NOMO-1 treated with dmso at 0.1 percent for 144 hours (cell line): ENCODE measurements at regions not wholly inside any gene's neighbourhood (a gene's known extent, or its start where the extent isn't known, plus 50 kb on each side); places are given as distances from the start of the nearest gene placed in this dataset.
"Not testable (repeated sequence)": the region's sequence is repeated elsewhere in the genome, so short reads cannot be mapped to it uniquely, and the experiment has no call there.

ENCODE experiments used
- DNase-seq: peaks from one replicate; lab custom pipeline; 2025; ENCODE audit not compliant: unreplicated experiment; lab: John Stamatoyannopoulos, UW

DNA sequence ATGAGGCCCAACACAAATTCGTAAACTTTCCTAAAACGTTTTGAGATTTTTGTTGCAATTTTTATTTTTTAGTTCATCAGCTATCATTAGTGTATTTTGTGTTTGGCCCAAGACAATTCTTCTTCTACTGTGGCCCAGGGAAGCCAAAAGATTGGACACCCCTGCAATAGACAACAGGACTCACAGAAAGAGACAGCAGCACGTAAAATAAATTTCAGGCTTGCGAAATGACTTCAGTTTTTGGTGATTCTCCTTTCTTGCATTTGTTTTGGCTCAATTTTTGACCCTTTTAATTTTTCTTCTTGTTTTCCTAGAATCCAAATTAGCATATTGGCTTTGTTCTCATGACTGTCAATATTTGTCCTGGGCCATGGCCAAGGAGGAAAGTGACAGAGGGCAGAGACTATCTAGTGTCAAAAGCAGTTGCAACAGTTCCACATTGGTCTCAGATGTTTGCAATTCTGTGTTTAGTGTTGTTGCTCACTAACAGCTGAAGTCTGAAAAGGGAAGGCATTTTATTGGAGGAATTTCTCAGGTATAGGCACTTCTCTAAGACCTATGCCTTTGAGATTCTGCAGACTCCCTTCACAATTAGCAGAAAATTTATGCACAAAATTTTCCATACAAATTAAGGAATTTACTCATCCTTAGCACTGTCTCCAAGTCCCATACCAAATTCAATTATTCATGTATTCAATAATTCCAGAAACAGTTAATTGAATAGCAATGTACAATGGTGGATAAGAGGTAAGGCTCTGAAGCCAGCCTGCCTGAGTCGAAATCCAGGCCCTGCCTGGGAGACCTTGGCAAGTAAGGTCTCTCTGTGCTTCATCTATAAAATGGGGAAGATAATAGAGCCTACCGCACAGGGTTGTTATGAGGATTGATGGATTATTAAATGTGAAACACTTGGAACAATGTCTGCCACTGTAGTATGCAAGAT, 160.9 kb upstream of the IVNS1ABP start:
- DNase-seq: no peak

GRCh38 chr1:185474440-185475149, 157.6 kb upstream of the IVNS1ABP start:
- DNase-seq: no peak

DNA sequence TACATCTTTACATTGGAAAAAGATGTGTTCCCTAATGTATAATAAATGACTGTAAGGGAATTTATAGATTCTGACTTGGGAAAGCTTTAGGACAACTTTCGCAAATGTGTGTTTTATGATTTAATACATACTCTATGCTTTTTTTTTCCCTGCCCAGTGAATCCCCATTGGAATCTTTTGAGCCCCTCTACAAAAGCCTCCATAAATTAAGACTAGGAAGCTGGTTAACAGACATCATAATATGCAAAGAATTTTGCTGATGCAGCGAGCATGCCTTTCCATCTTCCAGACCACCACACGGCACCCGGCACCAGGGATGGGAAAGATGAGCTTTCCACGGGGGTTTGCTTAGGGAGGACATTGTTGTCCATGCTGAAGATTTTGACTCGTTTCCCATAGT, 156.1 kb upstream of the IVNS1ABP start:
- DNase-seq: no peak

DNA sequence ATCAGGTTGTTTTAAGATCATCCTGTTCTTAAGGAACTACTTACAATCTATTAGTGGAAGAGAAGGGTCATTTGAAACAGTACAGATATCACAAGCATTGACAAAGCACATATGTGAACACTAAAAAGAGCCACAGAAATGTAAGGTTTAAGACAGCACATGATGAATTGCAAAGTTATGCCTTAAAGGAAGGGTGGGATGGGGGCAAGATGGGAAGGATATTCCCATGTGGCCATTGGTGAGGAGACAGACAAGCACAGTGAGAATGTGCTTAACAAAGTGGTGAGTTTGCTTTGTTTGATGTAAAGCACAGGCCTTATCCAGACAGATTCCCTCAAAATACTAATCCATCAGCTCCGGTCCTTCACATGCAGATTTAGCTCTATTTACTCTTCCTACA, 151.6 kb upstream of the IVNS1ABP start:
- no peak for DNase-seq

DNA sequence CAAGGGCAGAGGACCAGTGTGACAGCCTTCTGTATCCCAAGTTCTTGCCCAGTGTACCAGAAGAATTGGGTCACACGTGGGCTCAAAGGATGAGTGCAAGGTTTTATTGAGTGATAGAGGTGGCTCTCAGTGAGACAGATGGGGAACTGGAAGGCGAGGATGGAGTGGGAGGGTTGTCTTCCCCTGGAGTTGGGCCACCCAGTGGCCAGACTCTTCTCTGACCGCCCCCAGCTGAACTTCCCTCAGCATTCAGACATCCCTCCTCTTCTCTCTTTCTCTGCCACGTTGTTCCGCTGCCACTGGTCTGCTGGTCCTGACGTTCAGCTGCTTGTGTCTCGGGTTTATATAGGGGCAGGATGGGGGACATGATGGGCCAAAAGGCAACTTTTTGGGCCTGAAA, 150.1 kb upstream of the IVNS1ABP start:
- DNase-seq: no peak

DNA sequence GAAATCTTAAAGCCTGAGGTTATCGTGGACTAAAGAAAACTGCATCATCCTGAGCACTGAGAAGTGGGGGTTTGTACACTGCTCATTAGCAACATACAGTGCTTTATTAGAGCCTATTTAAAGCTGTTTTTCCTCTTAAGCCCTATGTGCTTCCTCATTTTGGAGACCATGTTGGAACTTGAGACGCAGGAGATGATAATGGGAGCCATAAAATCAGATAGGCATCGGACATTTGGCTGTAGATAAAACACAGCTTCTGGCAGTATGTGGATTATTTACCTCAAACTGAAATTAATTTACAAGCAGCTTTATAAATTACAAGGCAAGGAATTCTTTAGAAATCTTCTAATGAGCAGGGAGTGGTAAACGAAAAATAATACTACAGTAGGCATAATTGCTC, 147.7 kb upstream of the IVNS1ABP start:
- no peak for DNase-seq

DNA sequence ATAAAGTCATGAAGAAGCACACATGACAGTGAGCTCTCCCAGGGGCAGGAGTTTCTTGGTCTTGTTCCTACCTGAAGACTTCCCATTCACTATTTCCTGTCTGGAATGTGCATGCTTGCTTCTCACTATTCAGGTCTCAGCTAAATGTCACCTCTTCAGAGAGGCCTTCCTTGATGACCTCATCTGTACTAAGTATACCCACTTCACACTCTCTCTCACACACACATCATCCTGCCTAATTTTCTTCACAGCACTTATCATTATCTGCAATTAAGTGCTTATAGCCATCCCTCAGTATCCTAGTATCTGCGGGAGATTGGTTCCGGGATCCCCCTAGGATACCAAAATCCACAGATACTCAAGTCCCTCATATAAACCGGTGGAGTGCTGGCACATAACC, 146.4 kb upstream of the IVNS1ABP start:
- DNase-seq: no peak

DNA sequence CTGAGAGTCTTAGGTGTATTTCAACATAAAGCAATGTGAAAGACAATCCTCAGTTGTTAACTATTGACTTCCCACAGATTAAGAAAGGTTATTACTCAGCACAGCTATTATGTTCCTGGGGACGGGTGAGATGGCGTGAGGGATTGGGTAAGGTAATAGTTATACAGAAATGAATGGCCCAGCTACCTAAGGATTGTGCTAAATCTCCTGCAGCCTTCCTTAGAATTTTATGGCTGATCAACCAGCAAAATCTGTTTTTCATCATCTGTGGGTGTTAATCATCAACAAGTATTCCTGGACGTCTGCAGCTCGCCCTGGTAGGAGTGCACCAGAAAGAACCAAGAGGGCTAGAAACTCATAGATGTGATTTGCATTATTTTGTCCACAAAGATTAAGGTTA, 146.0 kb upstream of the IVNS1ABP start:
- no peak for DNase-seq

DNA sequence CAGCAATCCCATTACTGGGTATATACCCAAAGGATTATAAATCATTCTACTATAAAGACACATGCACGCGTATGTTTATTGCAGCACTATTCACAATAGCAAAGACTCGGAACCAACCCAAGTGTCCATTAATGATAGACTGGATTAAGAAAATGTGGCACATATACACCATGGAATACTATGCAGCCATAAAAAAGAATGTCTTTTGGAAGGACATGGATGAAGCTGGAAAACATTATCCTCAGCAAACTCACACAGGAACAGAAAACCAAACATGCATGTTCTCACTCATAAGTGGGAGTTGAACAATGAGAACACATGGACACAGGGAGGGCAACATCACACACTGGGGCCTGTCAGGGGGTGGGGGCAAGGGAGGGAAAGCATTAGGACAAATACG, 143.7 kb upstream of the IVNS1ABP start:
- not testable (repeated sequence) for DNase-seq

DNA sequence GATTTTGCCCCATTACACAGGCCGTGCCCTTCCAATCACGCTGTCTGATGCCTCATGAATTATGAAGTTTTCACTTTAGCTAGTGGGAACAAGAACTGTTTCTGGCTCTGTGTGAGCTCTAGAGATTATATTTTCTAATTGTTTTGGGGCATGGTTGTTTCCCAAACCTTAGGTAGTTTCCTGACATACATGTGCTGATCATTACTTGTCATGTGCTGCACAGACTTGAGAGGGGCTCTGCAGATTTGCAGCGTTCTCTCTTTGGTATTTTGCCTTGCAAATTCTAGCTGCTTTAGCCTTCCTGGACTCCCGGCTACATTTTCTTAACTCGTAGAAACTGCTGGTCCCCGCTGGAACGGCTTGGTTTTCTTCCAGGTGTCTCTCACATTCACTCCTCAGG, 142.1 kb upstream of the IVNS1ABP start:
- DNase-seq: no peak

- DNase-seq: no peak
These were observed 141.6 kb upstream of the IVNS1ABP start for GRCh38 chr1:185458670-185459069.

GRCh38 chr1:185453496-185454192, 136.6 kb upstream of the IVNS1ABP start:
- DNase-seq: no peak

DNA sequence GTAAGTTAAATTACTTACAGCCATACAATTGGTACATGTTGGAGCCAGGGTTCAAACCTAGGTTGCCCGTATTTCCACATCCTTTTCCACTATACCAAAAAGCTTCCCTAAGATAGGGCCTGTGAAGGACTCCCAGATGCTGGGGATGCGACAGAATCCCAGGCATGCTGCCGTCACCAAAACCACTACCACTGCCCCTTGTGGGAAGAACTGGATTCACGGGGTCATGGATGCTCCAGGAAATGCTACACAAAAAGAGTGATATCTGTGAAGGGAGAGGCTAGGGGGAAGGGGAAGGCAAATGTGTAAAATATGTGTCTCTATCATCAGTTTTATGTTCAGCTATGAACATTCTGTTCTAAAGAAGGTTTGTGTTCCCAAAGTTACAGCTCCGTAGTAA, 133.9 kb upstream of the IVNS1ABP start:
- no peak for DNase-seq

DNA sequence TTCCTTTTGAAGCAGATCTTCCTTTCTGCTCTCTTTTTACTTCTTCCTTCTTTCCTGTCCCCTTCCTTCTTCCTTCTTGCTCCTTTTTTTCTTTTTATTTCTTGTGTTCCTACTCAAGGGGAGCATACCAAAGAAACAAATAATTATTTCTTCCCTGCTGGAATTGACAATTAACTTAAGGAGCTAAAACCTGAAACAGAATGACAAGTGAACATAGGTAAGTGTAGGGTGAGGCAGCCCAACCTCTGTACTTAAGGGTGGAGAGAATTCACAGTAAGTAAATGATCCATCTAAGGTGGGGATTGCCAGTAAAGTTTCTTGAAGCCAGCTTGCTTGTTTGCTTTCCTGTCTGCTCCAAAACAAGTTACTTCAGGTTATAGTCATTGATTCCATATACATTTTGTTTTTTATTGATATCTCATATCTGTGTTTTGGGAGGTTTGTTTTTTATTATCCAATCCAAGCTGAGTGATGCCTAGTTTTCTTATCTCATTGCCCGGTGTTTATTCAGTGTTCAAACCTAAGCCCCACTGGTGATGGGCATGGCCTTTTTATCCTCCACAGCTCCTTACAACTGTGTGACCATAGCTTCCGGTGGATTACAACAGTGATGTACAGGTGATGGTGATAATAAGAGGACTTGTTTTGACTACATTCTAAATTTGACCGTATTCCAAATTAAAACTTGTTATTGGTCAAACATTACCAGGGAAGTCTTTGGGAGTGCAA, 133.2 kb upstream of the IVNS1ABP start:
- DNase-seq: no peak

DNA sequence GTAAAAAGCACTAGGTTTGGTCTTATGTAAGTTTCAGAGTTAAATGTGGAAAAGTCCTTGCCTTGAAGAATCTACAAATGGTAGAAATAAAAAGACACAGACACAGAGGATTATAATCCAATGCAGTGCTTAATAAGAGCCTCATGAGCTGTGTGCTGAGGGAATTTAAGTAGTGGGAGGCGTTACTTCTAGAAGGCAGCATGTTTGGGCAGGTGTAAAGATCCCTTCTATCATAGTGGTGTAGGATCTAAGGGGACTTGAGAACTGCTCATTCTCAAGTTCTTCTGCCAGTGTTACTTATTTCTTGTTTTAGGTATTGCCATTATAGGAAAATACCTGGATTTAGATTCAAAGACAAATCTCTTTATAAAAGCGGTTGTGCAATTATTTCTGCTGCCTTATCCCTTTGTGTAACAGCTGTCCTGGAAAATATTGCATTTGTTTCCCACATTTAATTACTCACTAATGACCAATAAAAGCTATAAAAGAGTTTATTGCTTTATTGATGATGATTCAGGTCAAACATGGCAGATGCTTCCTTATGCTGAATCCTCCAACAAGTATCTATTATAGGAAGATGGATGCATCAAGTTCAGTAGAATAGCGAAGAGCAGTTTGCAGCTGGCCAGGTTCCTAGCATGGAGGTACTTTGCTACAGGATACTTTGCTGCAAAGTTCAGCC, 132.5 kb upstream of the IVNS1ABP start:
- no peak for DNase-seq

DNA sequence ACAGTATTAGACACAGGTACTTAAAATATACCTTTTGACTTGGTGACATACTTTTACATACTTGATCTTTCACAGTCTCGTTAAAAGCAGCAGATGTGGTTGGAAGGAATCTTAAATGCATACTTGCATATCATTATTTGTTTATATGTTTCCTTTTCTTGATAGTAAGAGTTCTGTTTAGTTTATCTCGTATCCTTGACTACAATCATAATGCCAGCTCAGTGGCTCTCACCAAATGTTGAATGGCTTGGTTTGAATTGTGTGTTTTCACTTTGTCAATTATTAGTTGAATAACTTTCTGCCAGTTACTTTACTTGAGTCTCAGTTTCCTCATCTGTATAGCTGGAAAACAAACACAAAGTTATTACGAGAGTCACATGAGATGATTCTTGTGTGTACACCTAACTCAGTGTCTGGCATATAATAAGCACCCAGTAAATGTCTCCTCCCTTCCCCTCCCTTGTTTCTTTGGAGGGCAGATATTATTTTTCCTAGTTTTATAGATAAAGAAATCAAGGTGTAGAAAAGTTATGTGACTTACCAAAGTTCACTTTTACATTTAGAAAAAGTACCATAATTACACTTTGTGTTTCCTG, 131.6 kb upstream of the IVNS1ABP start:
- no peak for DNase-seq

- DNase-seq: no peak
These were observed 129.1 kb upstream of the IVNS1ABP start for GRCh38 chr1:185446131-185446530.

- DNase-seq: no peak
These were observed 128.6 kb upstream of the IVNS1ABP start for GRCh38 chr1:185445594-185445993.

GRCh38 chr1:185444676-185445075, 127.6 kb upstream of the IVNS1ABP start:
- DNase-seq: no peak

GRCh38 chr1:185442050-185442449, 125.0 kb upstream of the IVNS1ABP start:
- no peak for DNase-seq
